HG03460 (cell line): ENCODE measurements at regions not wholly inside any gene's neighbourhood (a gene's known extent, or its start where the extent isn't known, plus 50 kb on each side); places are given as distances from the start of the nearest gene placed in this dataset.
"Not testable (repeated sequence)": the region's sequence is repeated elsewhere in the genome, so short reads cannot be mapped to it uniquely, and the experiment has no call there.

ENCODE experiments used
- ATAC-seq: cut with Tn5 transposase; IDR thresholded peaks from one replicate; pipeline ENCODE4 v1.9.1; 2021; ENCODE audit not compliant: unreplicated experiment

DNA sequence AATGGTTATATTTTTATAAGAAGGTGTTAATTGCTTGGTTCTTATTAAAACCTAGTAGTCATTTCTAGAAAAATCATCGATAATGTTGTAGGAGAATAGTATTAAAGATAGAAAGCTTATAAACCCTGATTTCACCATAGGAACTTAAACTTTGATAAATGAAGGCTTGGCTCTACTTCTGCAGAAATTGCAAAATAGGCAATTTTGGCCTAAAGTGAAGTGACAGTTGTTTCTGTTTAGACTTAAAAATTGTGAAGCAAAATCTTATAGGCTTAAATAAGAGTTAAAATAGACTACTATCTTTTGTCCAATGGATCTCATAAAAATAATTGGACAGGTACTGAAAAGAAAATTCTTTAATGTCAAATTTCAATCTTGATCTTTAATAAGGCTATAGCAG, 321.6 kb upstream of the FZD8 start:
- no peak for ATAC-seq

DNA sequence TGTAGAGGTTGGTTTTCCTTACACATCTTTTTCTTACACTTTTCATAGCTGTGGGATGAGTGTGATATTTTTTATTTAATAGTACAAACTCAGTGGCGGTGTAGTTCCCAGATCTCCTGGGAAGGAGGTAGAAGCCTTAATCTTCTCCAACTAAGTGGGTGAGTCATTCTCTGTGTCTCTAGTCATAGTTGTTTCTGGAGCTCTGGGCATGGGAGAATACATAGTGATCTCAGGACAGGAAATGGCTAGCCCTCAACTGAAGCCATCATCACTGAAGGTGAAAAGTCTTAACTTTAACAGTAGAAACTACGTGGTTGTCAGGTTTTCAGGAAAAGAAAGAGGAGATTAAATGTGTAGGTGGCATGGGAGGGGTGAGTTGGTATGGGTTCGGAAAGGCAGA, 319.4 kb upstream of the FZD8 start:
- ATAC-seq: no peak

DNA sequence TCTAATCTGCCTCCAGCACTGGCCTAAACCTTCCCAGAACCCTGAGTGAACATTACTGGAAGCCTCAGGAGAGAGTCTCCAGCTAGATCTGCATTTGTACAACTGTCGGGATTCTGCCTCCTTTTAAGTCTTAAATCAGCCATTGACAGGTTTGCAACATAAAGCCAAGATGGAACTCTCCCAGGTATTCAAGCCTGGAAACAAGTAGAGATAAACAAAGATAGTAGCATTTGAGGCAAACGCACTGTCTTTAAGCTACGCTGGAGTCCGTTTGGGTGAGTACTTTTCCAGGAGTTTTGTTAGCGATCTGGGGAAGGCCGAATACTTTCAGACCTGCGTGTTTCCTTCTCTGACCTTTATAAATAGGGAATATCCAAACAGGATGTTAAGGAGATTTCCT, 317.2 kb upstream of the FZD8 start:
- ATAC-seq: no peak

DNA sequence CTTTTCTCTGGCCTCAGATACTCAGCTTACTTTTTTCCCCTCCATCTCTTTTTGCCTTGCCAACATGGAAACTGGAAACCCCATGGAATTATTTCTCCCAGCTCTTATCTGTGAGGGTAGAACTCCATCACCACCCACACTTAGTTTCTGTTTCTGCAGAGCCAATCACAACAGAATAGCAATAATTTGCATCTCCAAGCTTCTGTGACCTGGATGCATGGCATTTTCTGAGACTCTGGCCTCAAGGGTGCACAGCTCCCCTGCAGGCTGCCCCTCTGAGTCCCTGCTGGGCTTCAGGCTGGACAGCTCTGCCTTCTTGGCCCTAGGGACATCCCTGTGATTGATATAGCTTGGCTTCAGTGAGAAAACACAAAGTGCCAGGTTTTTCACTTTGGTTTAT, 316.5 kb upstream of the FZD8 start:
- not testable (repeated sequence) for ATAC-seq

DNA sequence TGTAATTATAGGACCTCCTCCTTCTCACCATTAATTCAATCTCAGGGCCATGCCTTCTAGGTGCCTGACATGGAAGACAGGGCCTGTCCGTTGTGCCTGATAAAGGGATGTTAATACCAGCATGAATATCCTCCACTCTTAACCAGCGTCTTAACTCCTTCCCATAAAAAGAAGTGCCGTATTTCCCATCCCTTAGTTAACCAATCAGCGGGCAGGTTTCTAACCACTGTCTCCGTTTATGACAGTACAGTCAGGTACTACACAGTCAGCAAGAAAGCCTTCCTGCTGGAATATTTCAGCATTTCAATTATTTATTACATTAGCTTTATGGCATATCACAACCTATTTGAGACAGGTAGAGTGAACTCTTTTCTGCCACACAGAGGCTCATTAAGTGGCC, 308.6 kb upstream of the FZD8 start:
- ATAC-seq: no peak

DNA sequence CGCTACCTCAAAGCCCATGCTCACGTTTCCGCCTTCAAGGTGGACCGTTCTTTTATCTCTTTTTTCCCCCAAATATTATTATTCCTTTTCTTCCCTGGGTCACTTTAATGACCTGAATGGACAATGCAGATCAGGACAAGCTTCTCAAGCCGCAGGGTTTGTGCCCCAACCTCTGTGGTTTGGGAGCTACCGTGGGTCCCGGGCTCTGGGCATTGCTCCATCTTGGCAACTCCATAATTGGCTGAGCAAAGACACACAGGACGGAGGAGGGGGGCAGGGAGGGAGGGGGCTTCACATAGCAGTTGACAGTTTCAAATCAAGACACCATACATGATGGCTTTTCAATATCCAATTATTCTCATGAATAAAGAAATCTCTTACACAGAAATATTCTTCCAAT, 308.1 kb upstream of the FZD8 start:
- no peak for ATAC-seq

DNA sequence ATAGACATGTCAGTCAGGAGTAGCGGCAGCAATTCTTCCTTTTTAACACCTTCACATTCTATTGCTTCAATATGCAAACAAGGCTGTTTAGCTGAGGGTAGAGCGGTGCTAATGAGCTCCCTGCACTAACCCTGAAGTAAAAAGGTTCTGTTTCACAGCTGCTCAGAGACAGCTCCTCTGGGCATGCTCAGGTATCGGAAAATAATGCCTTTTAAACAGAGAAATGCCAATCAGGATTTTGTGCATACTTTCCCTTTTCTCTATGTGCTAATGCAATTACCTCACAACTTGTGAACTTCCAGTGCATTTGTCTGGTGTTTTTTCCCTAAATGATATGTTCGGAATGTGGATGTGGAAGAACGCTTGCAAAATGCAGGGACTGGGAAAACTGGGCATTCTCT, 307.7 kb upstream of the FZD8 start:
- ATAC-seq: no peak

DNA sequence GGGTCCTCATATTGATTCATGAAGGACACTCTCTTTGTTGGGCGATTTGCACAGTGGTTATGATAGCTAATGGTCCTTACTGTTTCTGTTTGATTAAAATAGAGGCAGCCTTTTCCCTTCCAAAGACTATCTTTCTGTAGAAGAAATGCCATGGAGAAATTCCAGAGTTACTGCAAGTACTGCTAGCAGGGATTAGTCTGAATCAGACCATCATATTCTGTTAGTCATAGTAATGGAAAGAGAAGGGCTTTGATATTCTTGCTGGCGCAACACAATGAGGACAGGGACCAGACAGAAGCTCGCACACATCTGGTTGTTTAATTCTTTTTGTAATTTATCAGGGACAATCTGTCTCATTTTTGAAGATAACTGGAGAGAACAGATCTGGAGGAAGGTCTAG, 304.5 kb upstream of the FZD8 start:
- no peak for ATAC-seq

DNA sequence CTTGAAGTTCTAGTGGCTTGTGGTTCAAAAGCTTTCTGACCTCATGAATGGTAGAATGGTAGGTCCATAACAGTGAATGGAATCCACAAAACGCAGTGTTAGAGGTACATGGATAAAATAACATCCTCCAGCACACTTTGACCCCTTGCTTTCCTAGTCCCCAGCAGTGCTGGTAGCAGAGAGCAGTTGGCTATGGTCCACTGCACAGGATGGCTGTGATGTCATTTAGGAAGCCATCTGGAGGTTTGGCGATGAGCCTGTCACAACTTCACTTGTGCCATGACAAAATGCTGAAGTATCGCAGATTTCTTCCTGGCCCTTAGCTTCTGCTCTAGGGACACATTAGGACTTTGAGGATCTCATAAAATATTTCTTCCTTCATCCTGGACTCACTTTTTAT, 300.0 kb upstream of the FZD8 start:
- ATAC-seq: no peak

DNA sequence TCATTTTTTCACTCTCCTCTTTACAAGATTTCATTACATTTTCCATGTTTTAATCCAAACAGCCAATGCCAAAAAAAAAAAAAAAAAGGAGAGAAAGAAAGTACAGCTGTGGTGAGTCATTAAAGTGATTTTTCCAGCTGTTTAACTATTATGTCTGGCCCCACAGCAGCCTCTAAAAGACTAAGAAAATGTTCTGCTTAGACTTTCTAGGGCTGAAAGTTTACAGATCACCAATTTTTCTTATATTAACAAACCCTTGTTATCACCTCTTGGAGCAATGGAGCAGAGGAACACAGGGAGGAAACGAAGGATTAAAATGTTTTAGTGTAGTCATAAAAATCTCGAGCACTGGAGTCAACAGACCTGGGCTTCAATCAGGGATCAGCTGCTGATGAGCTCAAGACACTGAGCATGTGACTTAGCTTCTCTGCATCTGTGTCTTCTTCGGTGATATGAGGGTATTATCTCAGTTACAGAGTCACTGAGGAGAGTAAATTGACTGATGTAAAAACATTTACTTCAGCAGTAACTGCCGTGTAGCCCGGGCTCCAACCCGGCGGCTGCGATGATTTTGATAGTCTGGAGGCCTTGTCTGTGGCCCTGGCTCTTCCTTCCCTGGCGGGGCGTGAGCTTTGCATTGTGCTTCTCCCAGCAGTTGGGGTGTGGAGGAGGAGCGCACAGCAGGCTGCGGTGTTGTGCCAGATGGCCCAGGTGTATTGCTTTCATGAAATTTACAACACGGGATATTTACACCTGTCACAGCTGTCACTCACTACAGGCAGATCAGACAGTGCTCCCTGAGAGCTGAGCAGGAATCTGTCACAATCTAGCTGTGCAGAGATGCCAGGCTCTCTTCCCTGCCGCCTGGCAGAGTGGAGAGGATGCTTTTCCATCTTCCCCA, 298.3 kb upstream of the FZD8 start:
- ATAC-seq: no peak

DNA sequence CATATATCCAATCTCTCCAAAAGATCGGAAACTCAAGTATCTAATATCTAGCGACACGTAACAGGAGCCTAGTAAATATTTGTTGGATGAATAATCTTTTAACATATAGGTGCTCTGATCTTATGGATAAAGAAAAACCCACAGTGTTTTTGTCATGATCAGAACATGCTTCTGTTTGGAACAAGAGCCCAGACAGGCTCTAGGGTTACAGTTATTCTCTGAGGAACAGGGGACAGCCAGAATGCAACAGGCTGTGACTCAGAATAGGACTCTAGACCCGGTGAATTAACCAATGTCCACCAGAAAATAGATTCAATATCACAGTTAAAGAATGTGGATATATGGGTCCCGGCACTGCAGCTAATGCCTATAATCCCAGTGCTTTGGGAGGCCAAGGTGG, 296.1 kb upstream of the FZD8 start:
- ATAC-seq: no peak

DNA sequence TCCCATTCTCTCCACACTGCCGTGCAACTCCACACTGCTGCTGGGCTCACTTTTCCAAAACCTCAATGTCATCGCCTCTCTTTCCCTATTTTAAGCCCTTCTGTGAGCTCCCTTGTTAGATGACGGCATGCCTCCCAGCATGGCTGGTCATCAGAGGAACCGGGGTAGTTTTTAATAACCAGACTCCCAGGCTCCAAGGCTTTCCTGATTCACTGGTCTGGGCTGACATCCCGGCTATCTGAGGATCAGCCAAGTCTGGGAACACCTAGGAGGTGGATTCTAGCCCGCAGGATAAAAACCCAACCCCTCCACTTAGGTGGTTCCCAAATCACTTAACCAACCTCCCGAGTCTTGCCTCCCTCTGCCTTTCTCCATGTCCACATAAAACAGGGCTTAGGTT, 295.4 kb upstream of the FZD8 start:
- no peak for ATAC-seq

DNA sequence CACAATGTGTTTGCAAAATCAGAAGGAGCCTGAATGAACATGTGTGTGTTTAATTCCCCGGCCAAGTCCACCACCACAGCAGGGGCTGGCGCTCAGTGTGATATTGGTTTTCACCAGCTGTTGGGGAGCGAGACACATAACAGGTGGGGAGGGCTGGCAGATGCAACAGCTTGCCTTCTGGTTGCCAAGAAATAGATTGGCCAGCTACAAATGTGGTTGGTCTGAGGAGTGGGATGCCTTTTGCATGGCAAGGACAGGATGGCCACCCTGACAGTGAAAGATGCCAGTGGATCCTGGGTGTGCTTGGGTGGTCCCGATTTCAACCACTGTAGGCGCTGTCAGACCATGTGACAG, 292.5 kb upstream of the FZD8 start:
- no peak for ATAC-seq

DNA sequence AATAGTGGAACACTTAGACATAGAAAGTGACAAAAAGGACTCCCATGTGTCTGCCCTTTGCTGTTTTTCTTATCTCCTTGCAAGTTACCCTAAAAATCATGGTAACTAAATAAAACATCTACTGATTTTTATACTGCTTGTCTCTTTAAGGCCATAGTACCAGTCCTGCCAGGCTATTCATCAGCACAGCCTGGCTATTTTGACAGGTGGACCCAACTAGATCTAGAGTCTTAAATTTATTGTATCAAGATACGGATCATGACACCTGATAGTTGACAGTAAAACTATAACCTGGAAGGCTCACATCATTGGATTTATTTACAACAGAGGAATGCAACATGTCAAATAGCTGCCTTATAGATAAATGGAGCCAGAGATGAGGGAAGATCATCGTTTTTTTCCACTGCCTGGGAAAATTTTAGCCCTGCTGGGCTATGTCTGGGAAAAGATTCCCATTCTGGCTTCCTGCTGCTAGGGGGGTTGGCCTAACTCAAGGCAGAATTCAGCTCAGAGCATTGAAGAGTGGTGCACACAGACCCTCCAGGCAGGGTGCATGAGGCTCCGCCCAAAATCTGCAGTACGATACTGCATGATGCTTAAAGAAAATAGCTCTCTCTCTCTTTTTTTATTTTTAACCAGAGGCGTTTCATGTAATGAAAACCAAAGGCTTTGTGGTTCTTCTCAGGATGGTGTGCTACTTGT, 292.0 kb upstream of the FZD8 start:
- ATAC-seq: no peak

DNA sequence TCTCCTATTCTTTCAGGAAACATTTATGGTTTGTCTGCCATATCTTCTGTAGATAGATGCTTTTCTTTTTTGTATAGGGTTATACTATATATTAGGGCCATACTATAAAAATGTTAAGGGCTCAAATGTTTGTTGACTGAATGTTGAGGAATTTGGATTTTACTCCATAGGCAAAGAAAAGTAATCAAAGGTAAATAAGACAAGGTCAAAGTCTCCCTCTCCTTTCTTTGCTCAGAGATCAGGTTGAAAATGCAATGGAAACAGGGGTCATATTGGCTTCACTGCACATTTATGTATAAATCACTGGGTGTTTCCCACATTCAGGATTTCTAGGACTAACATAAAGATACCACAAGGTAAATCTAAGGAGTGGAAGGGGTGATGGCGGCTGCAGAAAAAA, 291.4 kb upstream of the FZD8 start:
- no peak for ATAC-seq

DNA sequence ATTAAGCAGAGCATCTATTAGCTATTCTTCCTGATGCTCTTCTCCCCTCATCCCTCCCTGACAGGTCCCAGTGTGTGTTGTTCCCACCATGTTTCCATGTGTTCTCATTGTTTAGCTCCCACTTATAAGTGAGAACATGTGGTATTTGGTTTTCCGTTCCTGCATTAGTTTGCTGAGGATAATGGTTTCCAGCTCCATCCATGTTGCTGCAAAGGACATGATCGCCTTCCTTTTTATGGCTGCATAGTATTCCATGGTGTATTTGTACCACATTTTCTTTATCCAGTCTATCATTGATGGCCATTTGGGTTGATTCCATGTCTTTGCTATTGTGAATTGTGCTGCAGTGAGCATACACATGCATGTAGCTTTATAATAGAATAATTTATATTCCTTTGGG, 287.9 kb upstream of the FZD8 start:
- not testable (repeated sequence) for ATAC-seq

DNA sequence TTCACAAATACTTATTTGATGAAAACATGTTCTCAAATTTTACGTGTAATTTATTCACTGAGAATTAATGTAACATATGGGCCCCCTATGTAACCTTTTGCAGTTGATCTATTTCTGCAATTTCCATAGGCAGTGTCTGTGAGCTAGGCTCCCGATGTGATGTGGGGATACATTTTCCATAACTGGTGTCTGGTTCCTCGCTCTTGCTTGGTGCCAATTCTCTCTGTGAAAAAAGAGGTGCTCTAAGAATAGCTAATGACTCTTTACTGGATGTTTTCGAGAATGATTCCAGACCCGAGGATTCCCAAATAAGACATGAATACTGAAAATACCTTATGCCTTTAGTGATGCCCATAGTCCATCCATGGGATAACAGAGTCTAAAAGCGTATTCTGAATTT, 286.7 kb upstream of the FZD8 start:
- ATAC-seq: no peak

DNA sequence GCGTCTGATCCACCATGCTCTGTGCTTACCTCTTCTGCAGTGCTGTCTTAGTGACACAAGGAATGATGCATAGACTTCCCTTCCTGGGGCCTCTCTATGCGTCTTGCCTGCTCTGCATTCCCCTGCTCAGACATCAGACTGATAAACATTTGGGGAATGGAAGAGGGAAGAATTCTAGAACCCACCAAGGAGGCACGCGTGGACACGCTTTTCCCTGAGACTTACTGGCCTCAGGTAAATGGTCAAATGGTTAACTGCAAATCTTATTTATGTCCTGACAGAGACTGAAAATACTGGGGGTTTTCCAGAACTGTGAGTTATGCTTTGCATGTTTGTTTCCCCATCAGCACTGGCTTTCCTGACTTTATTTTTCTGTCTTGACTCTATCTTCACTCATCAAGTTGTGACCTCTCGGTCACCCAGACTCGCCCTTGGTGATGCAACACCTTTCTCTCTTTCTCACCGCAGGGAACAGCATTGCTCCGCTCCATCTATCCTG, 285.9 kb upstream of the FZD8 start:
- ATAC-seq: no peak

DNA sequence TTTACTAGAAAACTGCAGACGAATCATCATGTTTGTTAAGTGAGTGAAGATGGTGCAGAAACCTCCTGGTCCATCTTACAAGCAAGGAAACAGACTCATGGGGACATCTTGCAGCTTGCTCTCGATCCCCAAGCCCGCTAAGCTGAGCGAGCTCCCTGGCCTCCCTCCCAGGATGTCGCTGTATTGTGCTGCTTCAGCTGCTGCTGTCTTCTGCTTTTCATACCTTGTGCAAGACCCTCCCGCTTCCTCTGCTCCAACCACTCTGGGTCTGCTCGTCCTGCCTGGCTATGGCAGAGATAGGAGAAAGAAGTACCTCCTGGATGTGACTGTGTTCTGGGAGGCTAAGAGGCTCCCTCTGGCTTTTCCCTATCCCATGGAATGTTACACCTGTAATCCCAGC, 285.2 kb upstream of the FZD8 start:
- no peak for ATAC-seq

DNA sequence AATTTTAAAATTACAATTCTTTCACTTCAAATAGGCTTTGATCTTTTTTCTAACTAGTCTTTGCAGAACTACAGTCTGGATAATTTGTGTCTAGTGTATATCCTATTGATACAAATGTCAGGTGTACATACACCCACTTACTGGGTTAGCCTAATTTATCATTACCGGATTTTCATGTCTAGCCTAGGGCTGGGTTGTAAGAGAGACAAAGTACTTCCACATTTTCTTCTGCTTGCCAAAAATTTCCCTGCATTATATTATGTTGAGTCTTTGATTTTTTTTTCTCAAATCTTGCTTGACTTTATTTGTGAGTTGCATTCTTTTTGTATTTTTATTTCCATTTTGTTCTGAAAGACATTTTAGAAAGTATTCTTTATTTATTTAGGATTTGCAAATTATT, 284.8 kb upstream of the FZD8 start:
- ATAC-seq: no peak

DNA sequence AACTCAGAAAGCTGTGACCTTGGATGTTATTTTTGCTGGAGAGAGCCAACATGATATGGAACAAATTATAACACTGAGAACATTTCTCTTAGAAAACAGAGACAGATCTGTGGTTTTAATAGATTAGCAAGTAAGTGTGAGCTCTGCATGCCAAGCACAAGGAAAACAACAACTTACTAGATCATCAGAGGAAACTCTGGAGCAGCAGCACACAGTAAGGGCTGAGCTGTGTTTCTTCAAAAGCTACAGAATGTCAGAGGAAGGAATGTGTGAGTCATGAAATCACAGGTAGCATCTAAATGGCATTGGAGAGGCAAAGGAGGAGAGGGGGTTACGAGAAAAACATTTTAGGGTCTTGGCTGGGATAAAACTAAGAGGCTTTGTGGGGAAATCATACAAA, 283.4 kb upstream of the FZD8 start:
- no peak for ATAC-seq

DNA sequence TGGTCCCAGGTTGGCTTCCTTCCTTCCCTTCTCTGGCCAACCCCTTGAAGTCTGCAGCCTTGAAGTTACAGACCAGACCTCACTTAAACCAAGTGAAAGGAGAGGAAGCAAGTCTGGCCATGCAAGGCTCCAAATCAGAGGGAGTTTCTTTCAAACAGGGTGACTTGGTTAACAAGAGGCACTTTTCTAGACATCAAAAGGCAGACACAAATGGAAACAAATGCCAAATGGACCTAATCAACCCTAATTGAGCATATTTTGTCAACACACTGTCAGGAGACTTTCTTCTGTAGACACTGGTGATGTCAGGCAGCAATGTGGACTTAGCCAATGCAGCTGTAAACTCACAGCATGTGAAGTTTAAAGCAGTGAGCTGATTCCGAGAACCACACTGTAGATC, 282.7 kb upstream of the FZD8 start:
- ATAC-seq: no peak
